GM23338 (cell line): ENCODE measurements at regions not wholly inside any gene's neighbourhood (a gene's known extent, or its start where the extent isn't known, plus 50 kb on each side); places are given as distances from the start of the nearest gene placed in this dataset.

Experiments used
- CTCF ChIP-seq, 2 experiments: fragments of 200-600 bp in 1 of 2; sonication (generic) in 1 of 2; conservative IDR thresholded peaks; 2 replicates each; pipeline versions ENCODE4 v1.5.1 to v1.6.1; 2016 to 2017; ENCODE audit warnings: antibody characterized with exemption in 2 of 2, low read depth in 2 of 2, mild to moderate bottlenecking in 2 of 2, moderate library complexity in 1 of 2
- EZH2phosphoT487 ChIP-seq: fragments of 200-600 bp; sonication (generic); IDR thresholded peaks from one replicate; pipeline ENCODE4 v1.8.1; 2018; ENCODE audit warnings: antibody characterized with exemption; ENCODE audit not compliant: unreplicated experiment
- REST ChIP-seq: IDR thresholded peaks from one replicate; pipeline ENCODE4 v1.6.1; 2018; ENCODE audit warnings: antibody characterized with exemption; ENCODE audit not compliant: unreplicated experiment

GRCh38 chr5:97363577-97363976 lies 180.5 kb upstream of the RIOK2 start:
- no peak for TF ChIP-seq CTCF (conservative IDR thresholded peaks at IDR 0.05; ENCODE audit: low read depth in 2 of 2)
- no peak for TF ChIP-seq EZH2phosphoT487
- no peak for TF ChIP-seq REST
